Islet of Langerhans (tissue), 1 donor: ENCODE measurements at regions not wholly inside any gene's neighbourhood (a gene's known extent, or its start where the extent isn't known, plus 50 kb on each side); places are given as distances from the start of the nearest gene placed in this dataset.

ENCODE experiments used
- FAIRE-seq: peaks from one replicate; lab custom pipeline; 2011; peaks lifted over from hg19 to GRCh38; lab: Jason Lieb, UNC

DNA sequence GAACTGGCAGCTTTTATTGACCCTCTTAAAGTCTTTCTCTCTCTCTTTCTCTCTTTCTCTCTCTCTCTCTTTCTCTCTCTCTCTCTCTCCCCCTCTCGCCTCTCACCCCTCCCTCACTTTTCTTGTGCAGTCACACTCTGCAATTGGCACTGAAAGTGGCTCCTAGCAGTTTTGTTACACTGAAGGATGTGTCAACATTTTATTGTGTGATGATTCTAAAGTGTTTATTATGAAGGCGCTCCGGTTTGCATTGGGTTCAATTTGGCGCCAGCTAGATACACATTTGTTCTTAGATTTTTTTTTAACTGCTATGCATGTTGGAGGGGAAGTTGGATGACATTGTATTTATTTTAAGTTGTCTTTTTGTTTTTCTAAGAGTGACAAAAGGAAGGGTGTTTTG, 64.0 kb upstream of the CHRM3 start:
- no peak for FAIRE-seq

DNA sequence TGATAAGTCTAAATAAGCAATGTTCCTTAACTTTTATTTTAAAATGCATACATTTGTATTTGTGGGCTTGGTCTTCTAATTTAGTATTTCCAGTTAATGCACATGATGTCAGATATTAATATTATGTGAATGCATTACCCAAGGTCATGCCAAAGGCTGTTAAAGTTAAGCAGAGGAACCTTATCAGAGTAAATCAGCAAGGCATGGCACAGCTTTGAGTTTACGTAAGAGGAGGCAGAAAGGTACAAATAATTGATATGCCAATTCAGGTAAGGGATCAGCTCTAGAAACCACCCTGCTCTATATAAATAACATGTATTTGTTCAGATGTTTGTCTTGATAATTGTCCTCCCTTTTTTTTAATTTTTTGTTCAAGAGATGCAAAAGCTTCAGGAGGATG, 64.5 kb upstream of the CHRM3 start:
- no peak for FAIRE-seq

- FAIRE-seq: no peak
These were observed 68.4 kb upstream of the CHRM3 start for GRCh38 chr1:239317948-239318347.

- FAIRE-seq: no peak
These were observed 70.6 kb upstream of the CHRM3 start for GRCh38 chr1:239315631-239316217.

GRCh38 chr1:239311331-239311730, 75.0 kb upstream of the CHRM3 start:
- no peak for FAIRE-seq

DNA sequence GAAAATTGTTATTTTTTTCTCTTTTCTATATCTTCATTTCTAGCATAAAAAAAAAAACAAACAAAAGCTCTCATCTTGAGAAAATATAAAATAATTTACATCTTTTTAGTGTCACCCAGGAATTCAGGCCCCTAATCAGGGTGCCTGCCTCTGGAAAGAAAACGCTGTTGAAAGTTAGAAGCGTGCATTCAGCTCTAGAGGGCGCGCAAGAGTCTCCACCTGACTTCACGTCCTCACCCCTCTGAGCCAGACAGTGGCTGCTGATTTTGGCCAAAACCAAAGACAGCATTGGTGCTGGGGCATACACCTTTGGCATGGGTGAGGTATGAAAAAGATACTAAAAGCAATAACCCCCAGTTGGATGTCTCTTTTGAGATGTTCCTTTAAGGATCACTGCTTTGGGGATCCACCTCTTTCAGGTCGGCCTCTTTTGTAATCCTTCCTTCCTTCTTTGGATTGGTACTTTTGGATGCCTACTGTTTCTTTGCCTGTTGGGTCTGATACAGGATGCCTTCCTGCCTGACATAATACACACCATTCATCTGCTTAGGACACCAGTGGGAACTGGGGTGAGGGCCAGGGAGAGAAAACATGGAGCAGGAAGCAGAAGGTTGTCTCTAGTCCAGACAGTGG, 77.6 kb upstream of the CHRM3 start:
- peak; percentile 33 for FAIRE-seq

- no peak for FAIRE-seq
These were observed 78.5 kb upstream of the CHRM3 start for GRCh38 chr1:239307886-239308285.

GRCh38 chr1:239306426-239306825, 79.9 kb upstream of the CHRM3 start:
- no peak for FAIRE-seq

DNA sequence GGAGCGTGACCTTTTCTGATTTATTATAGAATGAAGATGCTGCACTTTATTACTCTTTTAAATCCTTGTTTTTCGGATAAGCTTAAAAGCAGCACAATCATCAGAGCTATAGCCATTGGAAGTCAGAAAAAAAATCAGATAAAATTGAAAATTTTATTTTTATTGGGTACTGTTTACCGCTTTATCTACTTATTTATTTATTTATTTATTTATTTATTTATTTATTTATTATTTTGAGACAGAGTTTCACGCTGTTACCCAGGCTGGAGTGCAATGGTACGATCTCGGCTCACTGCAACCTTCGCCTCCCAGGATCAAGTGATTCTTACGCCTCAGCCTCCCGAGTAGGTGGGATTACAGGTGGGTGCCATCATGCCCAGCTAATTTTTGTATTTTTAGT, 83.1 kb upstream of the CHRM3 start:
- no peak for FAIRE-seq

DNA sequence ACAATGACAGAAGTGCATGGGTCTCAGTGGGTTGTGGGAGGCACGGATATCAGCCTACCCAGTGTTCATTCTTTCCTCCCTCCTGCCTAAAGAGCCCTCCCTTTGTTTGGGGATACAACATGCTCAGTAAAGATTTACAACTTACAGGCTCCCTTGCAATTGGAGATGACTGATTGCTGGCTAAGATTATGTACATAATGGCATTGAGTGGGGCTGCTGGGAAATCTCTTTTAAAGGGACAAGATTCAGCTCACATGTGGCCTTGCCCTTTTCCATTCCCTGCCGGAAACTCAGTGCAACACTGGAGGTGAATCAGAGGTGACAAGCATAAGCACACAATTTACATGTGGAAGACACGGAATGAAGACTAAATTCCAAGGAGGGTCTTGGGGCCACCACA, 83.7 kb upstream of the CHRM3 start:
- no peak for FAIRE-seq

DNA sequence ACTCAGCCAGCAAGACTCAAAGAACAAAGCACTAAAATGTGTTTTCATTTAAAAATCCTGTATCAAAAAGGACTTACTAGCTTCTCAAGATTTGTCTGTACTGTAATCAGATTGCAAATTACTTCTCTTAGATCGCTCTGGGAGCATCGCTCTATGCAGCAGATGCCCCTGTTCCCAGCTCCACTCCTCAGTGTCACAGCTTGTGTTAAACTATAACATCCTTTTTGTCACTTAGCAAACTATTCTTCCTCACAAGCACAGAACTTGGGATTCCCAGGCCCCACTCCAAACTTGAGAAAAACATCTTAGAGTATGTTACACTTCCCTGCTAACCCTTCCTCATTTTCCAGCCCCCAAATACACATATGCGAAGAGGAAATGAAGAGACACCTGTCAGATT, 85.1 kb upstream of the CHRM3 start:
- FAIRE-seq: no peak

DNA sequence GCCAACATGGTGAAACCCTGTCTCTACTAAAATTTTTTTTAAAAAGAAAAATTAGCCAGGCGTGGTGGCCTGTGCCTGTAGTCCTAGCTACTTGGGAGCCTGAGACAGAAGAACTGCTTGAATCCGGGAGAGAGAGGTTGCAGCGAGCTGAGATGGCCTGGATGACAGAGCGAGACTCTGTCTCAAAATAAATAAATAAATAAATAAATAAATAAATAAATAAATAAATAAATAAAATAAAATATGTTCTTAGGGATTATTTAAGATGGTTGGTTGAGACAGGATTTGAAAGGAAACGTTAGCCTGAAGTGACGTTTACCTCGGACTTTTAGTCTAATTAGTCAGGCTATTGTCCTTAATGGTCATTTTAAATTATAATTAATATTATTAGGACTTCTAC, 88.5 kb upstream of the CHRM3 start:
- FAIRE-seq: no peak

DNA sequence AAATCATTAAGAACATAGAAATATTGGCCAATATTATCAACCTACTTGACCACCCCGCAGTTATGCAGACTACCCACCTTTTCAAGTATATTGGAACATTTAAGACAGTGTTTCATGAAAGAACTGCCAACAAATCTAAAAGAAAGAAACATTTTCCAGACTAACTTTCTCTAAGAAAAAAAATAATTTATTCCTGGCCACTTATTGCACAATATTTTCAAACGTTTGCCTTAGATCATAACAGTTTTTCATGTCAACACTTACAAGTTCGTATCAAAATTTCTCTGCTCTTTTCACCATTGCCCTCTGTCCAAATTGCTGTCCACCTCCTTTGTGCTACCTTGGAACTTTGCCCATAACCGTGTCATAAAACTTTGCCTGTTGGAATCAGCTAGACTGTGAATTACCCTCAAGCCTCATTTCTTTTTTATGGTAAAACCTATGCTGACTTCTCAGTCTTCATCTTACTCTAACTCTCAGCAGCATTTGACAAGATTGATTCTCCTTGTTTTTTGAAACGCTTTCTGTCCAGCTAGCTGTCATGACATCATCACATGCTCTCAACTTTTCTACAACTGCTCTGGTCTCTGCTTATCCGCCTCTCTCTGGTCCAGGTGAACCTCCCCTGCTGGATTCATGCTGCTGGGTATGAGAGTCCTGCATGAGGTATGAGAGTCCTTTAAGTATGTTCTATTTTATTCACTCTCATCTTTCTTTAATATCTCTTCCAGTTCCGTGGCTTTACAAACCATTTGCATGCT, 92.8 kb upstream of the CHRM3 start:
- no peak for FAIRE-seq

- FAIRE-seq: no peak
These were observed 97.4 kb upstream of the CHRM3 start for GRCh38 chr1:239288820-239289554.

GRCh38 chr1:239287296-239287695, 99.1 kb upstream of the CHRM3 start:
- no peak for FAIRE-seq

DNA sequence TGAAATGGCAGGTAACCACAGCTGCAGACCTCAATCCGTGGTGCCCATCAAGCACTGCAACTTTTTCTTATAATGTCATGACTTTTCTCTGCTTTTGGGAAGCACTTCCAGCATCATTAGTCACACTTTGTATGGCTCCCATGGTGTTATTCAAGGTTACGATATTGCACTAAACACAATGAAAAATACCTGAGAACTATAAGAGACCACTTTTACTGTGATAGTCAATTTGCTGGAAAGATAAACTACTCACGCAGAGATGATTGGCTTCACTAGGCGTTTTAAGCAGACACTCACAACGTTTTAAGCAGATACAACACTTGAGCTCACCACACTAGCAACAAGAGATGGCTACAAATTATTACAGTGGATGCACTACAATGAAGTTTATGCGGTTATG, 103.2 kb upstream of the CHRM3 start:
- FAIRE-seq: no peak

DNA sequence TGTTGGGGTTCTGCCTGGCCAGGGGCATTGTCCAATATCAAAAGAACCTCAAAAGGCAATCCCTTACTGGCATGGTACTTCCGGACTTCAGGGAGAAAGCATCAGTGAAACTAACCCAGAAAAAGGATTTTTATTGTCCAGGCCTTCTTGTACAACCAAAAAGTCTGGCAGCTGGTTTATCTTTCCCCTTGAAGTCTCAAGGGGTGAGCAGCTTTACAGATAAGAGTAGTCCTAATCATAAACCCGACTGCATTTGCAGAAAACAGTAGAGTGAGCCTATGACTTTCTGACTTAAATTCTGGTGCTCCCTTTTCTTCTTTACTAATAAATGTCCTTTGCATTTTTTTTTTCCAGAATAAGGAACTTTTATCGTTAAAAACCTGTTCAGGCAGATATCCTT, 104.0 kb upstream of the CHRM3 start:
- no peak for FAIRE-seq

GRCh38 chr1:239276051-239276450, 110.3 kb upstream of the CHRM3 start:
- FAIRE-seq: no peak

DNA sequence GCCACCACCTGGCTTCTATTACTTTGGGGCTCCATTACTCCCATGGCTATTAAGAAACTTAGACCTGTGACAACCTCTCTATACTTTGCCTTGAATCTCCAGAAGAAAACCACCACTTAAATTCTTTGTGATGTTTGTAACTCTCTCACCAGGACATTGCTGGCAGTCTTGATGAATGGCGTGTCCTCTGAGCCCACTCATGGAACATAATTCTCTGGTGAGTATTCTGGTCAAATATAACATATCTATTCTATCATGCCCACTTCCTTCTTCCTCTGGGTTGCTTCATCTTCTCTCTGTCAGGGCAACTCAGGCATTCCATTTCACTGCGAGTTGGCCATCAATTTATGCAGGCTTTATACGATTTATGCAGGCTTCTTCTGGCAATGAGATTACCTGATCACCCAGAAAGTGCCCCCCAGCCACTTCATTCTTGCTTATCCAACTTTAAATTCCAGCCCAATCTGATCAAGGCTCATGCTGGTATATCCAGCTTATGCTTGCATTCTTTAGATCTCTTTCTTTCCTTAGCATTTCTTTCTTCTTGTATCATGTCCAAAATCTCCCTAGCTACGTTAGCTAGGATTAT, 112.0 kb upstream of the CHRM3 start:
- FAIRE-seq: no peak

DNA sequence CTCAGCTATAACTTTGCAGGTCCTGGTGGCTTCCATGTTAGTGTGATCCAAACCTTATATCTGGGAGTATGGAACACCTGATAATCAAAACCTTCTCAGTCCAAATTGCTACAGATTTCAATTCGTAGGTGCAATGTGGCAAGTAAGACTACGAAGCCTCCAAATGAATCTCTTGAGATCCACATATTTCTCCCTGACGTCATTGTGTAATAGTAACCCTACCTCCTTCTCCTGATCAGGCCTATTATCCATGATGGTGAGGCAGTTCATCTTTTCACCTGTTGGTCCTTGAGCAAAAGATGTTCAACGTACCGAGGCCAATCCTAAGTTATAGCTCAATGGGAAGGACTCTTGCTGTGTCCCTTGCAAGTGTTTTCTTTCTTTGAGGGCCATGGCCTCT, 115.9 kb upstream of the CHRM3 start:
- no peak for FAIRE-seq

GRCh38 chr1:239269706-239270105, 116.7 kb upstream of the CHRM3 start:
- no peak for FAIRE-seq

DNA sequence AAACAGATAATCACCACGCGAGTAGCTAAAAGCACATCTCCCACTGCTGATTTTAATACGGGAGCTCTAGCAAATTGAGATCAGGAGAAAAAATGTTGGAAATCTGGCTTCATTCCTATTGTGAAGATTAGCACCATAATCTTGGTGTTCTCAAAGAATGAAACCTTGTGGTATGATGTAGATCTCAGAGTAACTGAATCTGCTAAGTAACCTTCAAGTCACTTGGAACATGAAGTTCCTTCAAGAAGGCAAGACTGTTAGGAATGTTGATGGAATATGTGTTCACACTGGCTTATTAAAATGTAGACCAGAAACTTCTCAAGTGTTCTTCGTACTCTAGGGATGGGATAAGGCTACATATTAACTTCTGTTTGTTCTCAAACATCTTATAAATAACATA, 117.4 kb upstream of the CHRM3 start:
- FAIRE-seq: no peak

DNA sequence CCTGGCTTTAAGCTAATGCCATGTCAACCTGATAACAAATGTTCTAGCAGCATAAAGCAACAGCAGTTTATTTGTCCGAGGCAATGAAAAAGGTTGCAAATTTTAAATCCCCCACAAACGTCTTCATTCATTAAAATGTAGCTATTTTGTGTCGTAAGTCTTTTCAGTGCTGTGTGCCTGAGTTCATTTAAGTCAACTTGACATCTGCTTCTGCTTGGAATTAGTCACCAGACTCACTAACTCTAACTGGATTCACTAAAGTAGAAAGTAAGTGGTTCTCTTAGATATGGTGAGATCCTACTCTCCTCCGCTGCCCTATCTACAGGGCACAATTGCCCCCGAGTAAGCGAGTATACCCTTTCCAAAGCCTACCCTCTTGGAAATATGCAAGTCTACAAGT, 118.4 kb upstream of the CHRM3 start:
- FAIRE-seq: no peak
